ENCODE measurements at regions not wholly inside any gene's neighbourhood (a gene's known extent, or its start where the extent isn't known, plus 50 kb on each side); places are given as distances from the start of the nearest gene placed in this dataset.
"Not testable (repeated sequence)": the region's sequence is repeated elsewhere in the genome, so short reads cannot be mapped to it uniquely, and the experiment has no call there.

DNA sequence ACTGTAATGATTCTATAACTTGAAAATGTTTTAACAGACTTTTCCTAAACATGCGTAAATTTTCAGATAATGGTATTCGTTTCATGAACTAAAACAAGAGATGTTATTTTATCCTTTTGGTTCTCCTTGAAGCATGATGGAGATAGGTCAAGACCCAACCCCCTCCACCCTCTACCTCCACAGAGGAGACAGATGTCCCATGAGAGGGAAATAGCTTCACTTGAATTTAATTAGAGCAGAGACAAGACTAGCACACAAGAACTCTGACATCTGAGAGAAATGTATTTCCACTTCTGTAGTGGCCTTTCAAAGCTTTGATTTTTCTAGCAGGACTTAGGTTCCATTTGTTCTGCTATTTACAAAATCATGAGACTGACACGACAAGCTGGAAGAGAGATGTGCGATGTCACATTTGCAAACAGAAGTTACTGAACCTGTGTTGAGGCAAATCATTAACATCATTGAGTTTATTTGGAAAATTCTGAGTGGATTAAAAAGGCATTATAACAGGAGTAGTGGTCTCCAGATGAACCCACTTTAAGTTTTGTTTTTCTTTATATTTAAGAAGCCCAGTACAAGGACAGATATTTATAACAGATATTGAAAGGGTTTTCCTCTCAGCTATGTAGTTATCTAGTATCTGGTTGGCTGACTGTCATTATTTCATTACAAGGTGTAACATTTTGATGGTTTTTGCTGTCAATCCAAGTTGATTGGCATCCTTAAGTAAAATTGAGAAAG, 276.2 kb downstream of the ASXL3 start:
- no peak for DNase-seq (ENCODE audit: low spot score)

DNA sequence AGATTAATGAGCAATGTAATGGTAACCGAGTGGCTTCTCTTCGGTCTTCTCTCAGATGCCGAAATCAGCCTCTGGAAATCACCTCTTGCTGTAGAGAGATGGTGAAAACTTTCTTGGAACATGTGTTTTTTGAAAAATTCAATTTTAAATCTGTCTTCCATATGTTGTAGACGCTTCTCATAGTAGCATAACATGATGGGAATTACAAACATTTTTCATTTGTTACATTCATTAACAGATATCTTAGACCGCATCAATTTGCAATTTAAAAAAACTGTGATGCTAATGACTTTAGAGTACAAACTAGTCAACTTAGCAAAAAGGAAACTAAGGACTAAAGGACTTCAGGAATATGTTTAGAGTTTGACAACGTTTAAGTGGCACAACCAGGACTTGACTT, 275.2 kb downstream of the ASXL3 start:
- no peak for DNase-seq (ENCODE audit: low spot score)

DNA sequence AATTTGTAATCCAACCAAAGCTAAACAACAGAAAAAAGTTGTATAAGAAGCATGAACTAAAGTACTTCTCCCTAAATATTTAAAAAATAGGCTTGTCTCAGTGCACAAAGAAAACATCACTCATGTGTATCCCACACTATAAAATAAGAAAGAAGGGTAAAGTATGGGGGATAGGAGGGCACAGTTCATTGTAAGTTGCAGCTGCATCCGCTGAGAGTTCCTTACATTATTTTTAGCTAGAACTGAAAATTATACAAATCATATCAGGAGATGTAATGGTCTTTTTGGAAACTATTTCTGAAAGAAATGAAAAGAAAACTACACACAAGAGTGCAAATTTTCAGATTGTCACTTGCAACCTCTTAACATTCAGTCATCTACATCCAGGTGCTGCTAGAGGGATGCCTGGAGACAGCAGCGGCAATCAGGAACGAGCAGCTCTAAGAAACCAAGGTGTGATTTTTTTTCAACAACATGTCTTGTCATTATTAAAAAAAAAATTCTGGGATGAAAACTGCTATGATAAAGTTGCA, 273.6 kb downstream of the ASXL3 start:
- no peak for DNase-seq (ENCODE audit: low spot score)

DNA sequence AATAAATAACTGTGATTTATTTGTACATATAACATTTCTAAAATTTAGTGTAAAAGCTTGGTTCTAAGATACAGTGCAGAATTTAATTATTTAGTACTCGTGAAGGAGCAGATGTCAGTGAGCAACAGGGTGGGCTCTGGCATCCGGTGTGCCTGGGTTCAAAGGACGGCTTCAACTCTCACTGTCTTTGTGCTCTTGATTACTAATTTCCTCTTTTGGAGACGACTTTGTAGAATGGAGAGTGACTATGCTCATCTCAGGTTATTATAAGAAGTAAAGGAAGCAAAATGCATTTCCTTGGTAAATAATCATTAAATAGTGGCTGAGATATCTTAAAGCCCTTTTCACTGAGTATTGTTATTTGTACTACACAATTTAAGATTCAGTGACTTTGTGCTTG, 271.7 kb downstream of the ASXL3 start:
- no peak for DNase-seq (ENCODE audit: low spot score)

DNA sequence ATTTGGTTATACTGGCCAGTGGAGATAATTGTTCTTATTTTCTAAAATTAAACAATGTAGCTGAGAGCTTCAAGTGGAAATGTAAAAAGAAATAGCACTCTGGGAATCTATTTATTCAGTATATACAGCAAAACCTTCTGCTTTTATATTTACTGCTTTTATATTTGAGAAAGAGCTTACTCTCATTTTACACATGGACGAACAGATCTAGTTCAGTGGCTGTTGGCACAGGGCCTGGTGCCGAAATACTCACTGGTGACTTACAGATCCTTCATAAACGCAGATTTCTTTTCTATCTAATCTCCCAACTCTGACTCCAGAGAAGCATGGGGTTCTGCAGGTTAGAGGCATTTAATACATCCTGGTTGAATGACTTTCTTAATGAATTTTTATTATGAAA, 266.2 kb downstream of the ASXL3 start:
- DNase-seq (ENCODE audit: low spot score): no peak

DNA sequence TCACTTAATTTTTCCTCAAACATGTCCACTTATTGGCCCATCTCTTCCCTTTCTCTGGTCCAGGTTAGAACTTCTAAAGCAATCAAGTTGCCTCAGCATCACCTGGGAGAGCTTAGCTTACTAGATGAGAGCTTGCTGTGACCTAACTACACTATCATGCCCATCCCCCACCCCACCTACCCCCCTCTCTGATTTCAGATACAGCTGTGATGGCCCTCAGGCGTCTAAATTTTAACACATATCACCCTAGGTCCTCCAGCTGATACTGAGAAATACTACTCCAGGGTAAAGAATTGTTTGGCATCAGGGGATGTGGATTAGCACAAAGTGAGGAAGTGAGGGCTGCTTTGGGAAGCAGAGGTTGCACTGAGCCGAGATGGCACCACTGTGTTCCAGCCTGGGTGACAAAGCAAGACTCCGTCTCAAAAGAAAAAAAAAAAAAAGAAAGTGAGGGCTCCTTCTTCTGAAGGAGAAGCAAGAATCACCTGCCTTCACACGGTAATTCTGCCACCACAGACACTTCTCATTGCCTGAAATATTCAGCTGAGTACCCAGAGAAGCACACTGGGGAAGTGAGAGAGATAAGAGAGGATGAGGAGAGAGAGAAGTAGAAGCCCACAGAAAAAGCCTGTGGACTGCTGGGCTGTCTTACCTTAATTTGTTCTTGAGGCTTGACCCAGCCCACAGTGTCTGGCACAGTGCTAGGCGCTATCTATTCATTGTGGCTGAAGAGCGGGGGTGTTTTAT, 263.4 kb downstream of the ASXL3 start:
- DNase-seq (ENCODE audit: low spot score): no peak

DNA sequence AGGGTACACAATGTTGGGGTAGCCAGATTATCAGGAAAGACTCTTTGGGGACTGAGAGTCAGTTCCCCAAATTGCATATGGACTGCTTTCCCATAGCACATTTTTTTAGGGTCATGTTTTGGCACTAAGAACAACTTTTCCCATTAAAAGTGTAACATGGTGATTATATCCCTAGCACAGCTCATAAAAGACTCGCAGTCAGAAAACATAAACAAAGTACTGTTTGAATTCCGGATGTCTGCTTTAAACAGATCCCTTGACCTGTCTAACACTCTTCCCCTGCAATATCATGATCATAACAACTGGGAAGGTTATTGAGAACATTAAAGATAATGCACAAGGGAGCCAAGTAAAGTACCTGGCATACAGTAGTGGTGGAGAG, 262.2 kb downstream of the ASXL3 start:
- DNase-seq (ENCODE audit: low spot score): no peak

DNA sequence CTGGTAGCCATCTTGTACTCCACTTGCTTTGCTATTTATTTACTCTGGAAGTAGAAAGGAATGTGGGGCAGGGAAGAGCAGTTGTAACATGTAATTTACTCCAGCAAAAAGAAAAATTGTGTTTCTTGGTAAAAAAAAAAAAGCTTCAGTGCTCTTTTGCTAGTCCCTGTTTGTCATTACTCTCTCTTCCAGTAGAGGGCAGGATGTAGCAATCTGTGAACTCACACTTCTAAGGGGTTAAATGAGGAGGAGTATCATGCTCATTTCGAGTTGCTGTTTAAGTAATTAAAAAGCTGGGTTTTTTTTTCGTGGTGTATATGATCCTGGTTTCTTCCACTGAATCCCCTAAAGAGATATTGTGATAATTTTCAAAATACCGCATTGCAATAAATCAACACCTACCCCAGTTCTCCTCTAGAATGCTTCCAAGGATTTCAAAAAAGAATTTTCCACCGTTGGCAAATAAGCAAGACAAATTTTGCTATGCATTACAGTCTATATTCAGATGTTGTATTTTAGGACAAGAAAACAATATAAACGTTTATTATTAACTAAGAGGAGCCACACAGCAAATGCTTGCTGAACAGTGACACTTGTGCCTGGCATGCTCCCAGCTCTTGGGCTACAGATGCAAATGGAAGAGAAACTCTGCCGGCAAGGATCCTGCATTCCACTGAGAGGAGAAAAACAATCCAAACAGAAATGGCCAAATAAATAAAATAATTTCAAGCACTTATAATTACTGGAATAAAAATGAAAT, 261.6 kb downstream of the ASXL3 start:
- peak; percentile 66 for DNase-seq (ENCODE audit: low spot score)

DNA sequence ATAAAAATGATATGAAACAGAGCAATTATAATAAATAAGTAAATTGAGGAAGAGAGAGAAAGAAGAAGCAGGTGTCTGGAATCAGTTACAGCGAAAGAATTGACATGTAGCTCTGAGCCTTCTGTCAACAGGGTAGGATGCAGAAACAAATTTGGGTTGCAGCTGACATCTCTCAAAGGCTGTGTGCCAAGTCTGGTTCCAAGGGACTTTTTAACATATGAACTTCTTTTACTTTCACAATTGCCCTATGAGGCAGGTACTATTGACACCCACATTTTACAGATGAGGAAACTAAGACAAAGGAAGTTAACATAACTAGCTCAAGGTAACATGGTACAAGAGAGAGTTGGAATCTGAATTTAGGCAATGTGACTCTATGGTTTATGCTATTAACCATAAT, 260.0 kb downstream of the ASXL3 start:
- DNase-seq (ENCODE audit: low spot score): no peak

DNA sequence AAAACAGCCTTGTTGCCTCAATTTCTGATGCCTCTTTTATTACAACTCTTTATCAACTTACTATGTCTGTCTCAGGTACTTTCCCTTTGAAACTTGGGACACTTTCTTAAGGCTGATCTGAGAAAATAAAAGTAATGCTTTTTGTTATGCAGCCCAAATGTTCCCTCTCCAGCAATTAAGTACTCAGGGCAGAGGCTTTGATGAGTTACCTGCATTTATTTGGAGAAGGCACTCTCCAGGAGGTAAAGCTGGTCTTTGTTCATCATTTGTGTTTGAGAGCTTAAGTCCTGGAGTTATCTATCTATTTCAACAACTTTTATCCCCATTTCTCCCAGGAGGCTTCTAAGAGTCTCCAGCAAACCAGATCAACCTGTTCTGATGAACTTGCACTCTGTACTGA, 259.2 kb downstream of the ASXL3 start:
- DNase-seq (ENCODE audit: low spot score): no peak

DNA sequence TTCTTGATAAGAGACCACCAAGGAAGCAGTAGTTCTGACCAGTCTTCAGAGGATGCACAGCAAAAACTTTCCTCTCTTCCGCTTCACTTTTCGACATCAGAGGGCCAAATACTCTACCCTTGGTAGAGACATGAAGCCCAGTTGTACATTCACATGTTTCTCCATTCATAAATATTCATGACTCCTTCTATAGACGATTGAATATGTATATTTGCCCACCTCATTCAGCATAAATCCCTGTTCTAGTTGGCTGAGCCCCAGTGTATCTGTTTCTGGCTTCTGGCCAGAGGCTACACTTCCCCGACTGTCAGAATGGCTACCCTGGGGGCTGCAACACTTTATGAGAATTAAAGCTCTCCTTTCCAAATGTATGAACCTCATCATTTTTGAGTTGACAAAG, 258.5 kb downstream of the ASXL3 start:
- DNase-seq (ENCODE audit: low spot score): no peak

DNA sequence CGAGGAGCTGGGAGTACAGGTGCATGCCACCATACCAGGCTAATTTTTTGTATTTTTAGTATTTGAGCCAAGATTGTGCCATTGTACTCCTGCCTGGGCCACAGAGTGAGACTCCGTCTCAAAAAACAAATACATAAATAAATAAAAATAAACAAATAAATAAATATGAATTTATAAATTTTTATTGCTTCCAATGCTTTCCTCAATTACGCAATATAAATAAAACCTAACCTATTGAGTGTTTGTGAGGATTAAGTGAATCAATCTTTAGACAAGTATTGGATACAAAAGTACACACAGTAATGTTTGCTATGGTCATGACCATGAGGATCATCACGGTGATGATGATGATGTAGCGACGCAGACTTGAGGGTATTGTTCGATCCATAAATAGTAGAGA, 257.4 kb downstream of the ASXL3 start:
- no peak for DNase-seq (ENCODE audit: low spot score)

DNA sequence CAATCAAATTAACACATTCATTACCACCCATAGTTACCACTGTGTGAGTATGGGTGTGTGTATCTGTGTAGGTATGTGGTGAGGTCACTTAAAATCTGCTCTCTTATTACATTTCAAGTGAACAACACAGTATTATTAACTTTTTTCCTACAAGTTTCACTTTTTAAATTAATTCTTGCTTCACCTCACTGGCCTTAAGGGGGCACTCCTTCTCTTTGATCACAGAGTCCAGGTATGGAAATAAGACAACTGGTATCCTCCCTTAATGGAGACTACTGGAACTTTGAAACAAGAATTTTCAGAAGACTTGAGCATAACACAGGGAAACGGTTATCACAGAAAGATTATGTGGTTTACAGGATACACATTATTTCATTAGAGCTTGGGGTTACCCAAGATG, 255.8 kb downstream of the ASXL3 start:
- DNase-seq (ENCODE audit: low spot score): no peak

DNA sequence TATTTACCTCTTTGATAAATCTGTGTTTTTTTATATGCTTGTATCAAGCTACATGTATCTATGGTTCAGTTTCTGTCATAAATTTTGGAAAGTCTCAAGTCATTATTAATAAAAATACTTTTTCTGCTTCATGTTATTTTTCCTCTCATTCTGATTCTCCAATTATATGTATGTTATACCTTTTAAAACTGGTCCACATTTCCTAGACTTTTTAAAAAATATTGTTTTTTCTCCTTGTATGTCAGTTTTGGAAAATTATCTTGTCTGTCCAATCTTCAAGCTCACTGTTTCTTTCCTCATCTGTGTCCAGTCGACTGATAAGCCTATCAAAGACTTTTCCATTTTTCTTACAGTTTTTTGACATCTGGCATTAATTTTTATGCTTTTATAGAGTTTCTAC, 253.4 kb downstream of the ASXL3 start:
- DNase-seq (ENCODE audit: low spot score): no peak

DNA sequence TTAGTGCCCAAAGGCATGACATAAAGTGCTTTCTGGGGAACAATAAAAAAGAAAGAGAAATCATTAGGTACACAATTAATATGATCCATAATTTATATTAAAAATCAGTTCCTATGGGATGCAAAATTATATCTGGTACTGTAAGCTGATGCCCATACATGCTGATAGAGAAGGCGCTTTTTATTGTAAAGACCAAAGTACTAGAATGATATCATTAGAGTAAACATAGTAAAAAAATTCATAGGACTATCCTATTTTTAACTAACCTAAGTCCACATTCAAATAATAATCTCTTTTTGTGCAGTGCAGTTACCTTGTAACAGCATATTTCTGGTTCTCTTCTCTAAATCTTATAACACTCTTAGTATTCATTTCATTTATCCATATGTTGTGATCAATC, 252.2 kb downstream of the ASXL3 start:
- DNase-seq (ENCODE audit: low spot score): no peak

DNA sequence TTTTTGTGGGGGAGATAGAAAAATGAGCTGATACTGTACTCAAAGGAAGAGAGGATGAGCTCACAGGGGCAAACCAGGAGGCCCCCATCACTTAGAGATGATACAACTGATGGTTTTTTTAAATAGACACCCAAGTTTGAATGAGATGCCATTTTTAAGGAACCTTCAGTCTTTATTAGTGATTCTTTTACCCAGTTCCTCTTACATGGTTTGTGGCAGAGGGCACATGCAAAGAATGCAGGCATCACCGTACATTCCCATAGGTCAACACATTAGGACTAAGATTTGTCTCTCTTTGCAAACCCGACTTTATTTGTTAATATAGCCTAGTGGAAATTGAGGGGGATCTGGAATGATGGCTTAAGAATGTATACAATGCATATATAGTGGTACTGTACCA, 250.9 kb downstream of the ASXL3 start:
- no peak for DNase-seq (ENCODE audit: low spot score)

DNA sequence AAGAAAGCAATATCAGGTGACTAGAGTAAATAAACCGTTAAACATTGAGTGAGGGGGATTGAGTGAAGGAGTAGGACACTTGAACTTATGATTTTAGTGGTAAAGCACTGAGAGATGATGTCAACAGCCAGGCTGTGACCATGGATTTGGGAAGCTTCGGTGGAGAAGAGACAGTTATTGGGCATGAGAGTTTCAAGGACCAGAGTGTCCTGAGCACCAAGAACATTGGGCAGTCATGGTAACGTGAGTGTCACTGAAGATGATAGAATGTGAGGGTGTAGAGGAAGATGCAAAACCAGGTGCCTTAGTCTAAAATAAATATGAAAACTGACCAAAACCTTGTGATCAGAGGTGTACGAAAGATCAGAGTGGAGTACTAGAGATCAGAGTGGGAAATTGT, 248.1 kb downstream of the ASXL3 start:
- no peak for DNase-seq (ENCODE audit: low spot score)

DNA sequence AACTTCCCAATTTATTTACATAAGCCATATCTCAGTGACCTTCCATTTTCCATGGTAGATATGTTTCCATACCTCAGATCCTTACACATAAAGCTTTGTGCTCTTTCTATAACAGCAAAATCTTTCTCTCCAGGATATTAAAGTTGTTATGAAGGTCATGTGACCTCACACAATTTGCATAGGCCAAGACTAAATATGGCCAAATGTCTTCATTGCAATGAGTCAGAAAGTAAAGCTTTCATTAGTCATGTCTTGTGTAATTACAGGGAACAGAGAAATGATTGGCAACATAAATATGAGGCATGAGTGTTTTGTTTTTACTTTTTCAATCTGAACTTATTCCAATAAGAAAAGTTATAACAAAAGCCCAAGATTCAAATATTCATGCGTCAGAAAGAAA, 243.5 kb downstream of the ASXL3 start:
- DNase-seq (ENCODE audit: low spot score): peak; percentile 26

DNA sequence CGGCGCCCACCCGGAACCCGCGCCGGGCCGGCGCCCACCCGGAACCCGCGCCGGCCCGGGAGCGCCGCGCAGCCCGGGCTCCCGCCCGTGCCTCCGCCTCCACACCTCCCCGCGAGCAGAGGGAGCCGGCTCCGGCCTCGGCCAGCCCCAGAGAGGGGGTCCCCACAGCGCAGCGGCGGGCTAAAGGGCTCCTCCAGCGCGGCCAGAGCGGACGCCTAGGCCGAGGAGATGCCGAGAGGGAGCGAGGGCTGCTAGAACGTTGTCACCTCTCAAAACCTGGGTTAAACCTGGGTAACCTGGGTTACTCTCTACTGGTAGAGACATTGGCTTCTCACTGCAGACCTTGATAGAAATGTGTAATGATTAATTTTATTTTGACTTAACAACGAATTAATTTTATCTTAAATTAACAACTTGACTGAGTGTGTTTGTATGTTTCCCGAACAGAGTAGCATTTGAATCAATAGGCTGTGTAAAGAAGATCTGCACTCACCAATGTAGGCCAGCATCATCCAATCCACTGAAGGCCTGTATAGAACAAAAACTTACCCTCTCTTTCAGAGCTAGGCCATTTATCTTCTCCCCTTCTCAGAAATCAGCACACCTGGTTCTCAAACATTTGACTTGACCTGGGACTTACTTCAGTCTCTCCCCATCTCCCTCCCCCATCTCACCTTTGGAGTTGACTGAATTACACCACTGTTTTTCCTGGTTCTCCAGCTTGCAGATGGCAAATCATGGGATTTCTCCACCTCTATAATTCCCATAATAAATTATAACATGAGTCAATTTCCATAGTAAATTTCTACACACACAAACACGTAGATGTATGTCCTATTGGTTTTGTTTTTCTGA, 242.7 kb downstream of the ASXL3 start:
- DNase-seq (ENCODE audit: low spot score): no peak

DNA sequence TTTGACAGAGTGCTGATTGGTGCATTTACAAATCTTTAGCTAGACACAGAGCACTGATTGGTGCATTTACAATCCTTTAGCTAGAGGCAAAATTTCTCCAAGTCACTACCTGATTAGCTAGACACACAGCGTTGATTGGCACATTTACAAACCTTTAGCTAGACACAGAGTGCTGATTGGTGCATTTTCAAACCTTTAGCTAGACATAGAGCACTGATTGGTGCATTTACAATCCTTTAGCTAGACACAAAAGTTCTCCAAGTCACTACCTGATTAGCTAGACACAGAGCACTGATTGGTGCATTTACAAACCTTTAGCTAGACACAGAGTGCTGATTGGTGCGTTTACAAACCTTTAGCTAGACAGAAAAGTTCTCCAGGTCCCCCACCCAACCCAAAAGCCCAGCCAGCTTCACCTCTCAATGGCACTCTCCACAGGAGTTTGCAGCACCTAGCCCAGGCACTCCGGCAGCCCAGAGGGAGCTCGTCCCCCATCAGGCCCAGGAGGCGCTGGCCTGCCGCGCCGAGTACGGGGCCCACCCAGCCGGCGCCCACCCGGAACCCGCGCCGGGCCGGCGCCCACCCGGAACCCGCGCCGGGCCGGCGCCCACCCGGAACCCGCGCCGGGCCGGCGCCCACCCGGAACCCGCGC, 241.8 kb downstream of the ASXL3 start:
- DNase-seq (ENCODE audit: low spot score): not testable (repeated sequence)

DNA sequence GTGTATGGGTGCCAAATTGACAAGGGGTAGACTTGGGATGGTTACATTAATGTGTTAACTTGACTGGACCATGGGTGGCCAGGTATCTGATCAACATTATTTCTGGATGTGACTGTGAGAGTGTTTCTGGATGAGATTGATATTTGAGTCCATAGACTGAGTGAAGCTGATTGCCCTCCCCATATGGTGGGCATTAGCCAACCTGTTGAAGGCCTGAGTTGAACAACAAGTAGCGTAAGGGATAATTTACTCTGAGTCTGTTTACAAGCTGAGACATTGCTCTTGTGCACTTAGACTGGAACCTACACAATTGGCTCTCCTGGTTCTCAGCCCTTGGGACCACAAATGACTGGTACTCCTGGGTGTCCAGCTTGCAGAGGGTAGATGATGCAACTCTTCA, 240.1 kb downstream of the ASXL3 start:
- DNase-seq (ENCODE audit: low spot score): no peak
